NCI-H2029 (cell line): ENCODE measurements at regions not wholly inside any gene's neighbourhood (a gene's known extent, or its start where the extent isn't known, plus 50 kb on each side); places are given as distances from the start of the nearest gene placed in this dataset.
"Not testable (repeated sequence)": the region's sequence is repeated elsewhere in the genome, so short reads cannot be mapped to it uniquely, and the experiment has no call there.

ENCODE experiments used
- DNase-seq: peaks from one replicate; lab custom pipeline; 2025; lab: John Stamatoyannopoulos, UW

GRCh38 chr7:118801366-118801765 lies 576.9 kb downstream of the ANKRD7 start:
- no peak for DNase-seq

- no peak for DNase-seq
Observed at GRCh38 chr7:118802726-118803125, 578.2 kb downstream of the ANKRD7 start.

GRCh38 chr7:118826246-118826645 lies 601.7 kb downstream of the ANKRD7 start:
- DNase-seq = no peak

- no peak for DNase-seq
Observed at GRCh38 chr7:118836933-118837332, 612.4 kb downstream of the ANKRD7 start.

- no peak for DNase-seq
Observed at GRCh38 chr7:118839515-118839914, 615.0 kb downstream of the ANKRD7 start.

GRCh38 chr7:118843456-118843855 lies 619.0 kb downstream of the ANKRD7 start:
- no peak for DNase-seq

- no peak for DNase-seq
Observed at GRCh38 chr7:118844748-118845147, 620.2 kb downstream of the ANKRD7 start.

GRCh38 chr7:118845791-118846190 lies 621.3 kb downstream of the ANKRD7 start:
- DNase-seq = no peak

GRCh38 chr7:118846977-118847376 lies 622.5 kb downstream of the ANKRD7 start:
- DNase-seq = no peak

GRCh38 chr7:118855290-118855689 lies 630.8 kb downstream of the ANKRD7 start:
- DNase-seq = peak; percentile 68

- DNase-seq = no peak
Observed at GRCh38 chr7:118858651-118859149, 634.2 kb downstream of the ANKRD7 start.

GRCh38 chr7:118861581-118861980 lies 637.1 kb downstream of the ANKRD7 start:
- no peak for DNase-seq

GRCh38 chr7:118862740-118863139 lies 638.2 kb downstream of the ANKRD7 start:
- DNase-seq = no peak

- DNase-seq = no peak
Observed at GRCh38 chr7:118863966-118864365, 639.5 kb downstream of the ANKRD7 start.

- DNase-seq = no peak
Observed at GRCh38 chr7:118867860-118868259, 643.4 kb downstream of the ANKRD7 start.

GRCh38 chr7:118869141-118869540 lies 644.6 kb downstream of the ANKRD7 start:
- not testable (repeated sequence) for DNase-seq

GRCh38 chr7:118870187-118870586 lies 645.7 kb downstream of the ANKRD7 start:
- DNase-seq = no peak

- DNase-seq = no peak
Observed at GRCh38 chr7:118872568-118872967, 648.1 kb downstream of the ANKRD7 start.

- DNase-seq = no peak
Observed at GRCh38 chr7:118877187-118877586, 652.7 kb downstream of the ANKRD7 start.

- no peak for DNase-seq
Observed at GRCh38 chr7:118878336-118878735, 653.8 kb downstream of the ANKRD7 start.

GRCh38 chr7:118898284-118898683 lies 673.8 kb downstream of the ANKRD7 start:
- DNase-seq = no peak

- no peak for DNase-seq
Observed at GRCh38 chr7:118902600-118902999, 678.1 kb downstream of the ANKRD7 start.

GRCh38 chr7:118907911-118908527 lies 683.5 kb downstream of the ANKRD7 start:
- DNase-seq = no peak

- DNase-seq = not testable (repeated sequence)
Observed at GRCh38 chr7:118916120-118916519, 691.6 kb downstream of the ANKRD7 start.
